T-helper 9 cell (primary cell): ENCODE measurements at regions not wholly inside any gene's neighbourhood (a gene's known extent, or its start where the extent isn't known, plus 50 kb on each side); places are given as distances from the start of the nearest gene placed in this dataset.
"Not testable (repeated sequence)": the region's sequence is repeated elsewhere in the genome, so short reads cannot be mapped to it uniquely, and the experiment has no call there.

Experiments used
- DNase-seq: peaks from one replicate; pipeline ENCODE4 v3.0.0-alpha.2; 2020

DNA sequence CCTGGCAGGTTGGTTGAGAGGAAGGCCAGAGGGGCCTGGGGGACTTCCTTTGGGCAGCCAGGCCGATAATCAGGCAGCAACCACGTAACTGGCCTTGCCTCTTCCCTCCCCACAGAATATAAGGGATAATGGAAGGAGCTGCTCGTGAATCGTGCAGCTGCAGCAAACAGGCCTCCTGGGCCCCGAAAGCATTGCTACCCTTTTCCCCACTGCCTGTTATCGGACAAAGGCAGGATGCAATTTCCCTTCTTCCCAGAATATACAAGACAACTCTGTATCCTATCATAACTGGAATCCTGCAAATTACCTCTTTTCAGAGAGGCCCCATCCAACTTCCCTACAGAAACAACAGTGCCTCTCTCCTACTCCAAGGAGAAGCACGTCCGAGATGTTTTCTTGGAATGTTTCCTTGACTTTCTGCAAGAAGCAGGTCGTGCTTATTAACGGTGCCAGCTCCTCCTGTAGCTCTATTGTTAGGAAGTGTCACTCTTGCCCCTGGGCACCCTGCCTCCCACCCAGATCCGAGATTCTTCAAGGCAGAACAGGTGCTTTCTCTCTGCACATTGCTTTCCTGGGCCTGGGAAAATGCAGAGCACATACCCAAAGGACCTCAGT lies 106.0 kb upstream of the TIAM1 start:
- no peak for DNase-seq

DNA sequence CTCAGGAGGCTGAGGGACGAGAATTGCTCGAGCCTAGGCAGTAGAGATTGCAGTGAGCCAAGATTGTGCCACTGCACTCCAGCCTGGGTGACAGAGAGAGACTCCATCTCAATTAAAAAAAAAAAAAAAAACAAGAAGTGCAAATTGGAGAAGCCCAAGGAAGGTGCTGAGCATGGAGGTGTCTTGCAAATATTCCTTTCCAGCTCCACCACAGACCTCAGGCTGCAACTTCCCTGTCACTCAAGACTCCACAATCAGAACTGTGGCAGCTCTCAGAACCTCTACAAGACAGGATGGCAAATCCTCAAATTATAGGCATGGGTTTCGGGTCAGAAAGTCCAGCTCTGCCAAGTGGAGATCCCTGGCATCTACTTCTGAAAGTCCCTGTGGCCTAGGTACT lies 104.4 kb upstream of the TIAM1 start:
- DNase-seq: no peak

DNA sequence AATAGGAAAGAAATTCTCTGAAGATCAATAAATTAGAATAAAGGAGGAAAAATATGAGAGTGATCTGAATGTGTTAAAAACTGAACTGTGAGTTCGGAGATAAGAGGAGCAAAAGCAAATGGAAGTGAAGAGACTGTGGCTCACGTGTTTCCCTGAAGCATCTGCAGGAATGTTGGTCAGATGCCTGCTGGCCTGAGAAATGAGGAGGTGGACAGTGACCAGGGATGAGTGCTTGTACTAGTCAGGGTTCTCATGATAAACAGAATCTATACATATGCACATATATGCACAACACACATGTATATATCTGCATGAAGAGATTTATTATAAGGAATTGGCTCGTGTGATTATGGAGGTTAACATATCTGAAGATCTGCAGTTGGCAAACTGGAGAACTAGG lies 103.4 kb upstream of the TIAM1 start:
- DNase-seq: no peak

DNA sequence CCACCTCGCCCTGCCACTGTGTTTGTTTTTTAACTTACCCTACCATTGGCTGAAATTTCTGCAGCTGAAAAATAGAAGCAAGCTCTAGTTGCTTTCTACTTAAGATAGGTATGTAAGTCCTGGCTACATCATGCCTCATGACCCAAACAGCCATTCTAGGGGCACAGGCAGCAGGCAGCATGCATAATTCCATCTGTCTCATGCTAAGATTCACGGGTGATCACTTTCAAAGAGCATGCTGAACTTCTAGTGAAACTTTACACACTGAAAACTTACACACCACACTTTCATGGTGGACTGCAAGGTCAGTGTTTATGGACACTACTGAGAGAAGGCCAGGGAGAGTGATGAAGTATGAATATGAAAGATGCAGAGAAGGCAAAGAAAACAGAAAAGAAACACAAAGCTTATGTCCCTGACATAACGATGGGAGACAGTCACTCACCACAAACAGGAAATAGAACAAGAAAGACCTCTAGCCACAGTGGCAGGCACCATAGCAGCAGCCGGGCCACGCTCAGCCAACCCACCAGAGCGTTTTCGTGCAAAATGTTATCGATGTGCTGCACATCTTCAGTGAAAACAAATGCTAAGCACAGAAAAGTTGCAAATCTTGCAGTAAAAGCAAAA lies 102.3 kb upstream of the TIAM1 start:
- peak; percentile 2 for DNase-seq

DNA sequence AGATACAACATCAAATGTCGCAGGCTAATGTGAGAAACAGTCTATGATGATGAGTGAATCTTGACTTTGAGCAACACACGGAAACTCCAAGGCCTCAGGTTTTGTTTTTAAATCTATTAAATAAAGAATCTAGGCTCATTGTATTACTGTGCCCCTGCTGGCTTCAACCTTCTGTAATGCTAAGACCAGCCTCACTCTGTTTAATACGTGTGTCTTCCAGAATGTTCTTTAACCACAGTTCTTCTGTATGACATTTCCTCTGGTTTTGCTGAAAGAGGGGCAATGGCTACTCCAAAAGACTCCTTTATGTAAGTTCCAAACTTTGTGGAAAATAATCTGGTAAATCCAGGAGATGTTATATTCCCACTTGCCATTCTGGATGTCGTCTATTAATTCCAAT lies 101.1 kb upstream of the TIAM1 start:
- no peak for DNase-seq

DNA sequence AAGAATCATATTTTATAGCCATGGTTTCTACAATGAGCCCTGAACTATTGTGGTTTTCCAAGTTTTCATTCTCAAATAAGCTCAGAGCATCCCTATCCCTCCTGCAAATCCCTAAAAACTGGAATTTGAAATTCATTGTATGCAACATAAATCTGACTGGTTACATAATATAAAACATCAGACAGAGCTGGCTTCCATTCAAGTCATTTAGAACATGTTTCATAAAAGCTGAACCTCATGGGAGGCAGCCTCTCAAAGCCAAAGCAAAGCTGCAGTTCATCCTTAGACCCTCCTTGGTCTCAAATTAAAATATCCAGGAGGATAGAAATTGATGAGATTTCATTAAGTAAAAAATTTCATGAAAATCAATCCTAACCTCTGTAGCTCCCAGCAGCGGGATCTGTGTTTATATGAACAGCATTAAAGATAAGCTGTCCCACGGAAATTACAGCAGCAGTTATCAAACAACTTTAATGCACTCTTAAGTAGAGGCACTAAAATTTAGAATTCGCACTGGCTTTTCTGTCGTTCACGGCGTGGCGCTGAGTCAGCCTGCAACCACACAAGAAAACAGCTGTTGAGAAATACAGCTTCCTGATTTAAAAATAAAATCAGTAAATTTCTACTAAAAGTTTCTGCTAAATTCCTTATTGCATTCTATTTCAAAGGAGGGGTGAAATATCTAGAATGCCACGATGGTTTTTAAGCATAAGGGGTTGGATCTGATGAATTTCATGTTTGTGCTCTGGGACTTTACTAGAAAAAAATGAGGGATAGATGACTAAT lies 99.9 kb upstream of the TIAM1 start:
- no peak for DNase-seq

DNA sequence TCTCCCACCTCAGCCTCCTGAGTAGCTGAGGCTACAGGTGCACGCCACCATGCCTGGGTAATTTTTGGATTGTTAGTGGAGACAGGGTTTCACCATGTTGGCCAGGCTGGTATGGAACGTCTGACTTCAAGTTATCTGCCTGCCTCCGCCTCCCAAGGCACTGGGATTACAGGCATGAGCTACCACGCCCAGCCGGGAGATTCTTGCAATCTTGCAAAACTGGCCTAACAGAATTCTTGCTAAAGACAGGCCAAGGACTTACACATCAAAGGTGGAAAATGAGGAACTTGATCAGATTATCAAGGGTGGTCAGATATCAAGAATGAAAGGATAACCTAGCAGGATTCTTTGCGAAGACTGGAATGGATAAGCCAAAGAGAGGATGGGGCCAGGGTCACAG lies 98.3 kb upstream of the TIAM1 start:
- no peak for DNase-seq

DNA sequence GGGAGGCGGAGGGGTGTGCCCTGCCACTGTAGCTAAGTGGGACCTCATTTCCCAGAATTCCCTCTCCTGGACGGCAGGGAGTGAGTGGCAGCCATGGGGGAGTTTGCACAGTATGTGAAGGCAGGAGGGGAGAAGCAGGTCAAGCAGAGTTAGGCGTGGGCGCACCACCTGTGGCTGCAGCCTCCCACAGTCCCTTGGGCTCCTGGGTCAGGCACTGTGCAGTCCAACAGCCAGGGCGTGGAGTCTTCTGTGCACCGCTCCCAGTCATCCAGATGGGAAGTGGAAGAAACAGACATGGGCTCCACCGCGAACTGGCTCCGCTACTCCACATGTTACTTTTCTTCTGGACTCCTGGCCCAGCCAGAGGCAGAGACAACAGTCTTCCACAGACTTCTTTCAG lies 85.4 kb upstream of the TIAM1 start:
- DNase-seq: no peak

DNA sequence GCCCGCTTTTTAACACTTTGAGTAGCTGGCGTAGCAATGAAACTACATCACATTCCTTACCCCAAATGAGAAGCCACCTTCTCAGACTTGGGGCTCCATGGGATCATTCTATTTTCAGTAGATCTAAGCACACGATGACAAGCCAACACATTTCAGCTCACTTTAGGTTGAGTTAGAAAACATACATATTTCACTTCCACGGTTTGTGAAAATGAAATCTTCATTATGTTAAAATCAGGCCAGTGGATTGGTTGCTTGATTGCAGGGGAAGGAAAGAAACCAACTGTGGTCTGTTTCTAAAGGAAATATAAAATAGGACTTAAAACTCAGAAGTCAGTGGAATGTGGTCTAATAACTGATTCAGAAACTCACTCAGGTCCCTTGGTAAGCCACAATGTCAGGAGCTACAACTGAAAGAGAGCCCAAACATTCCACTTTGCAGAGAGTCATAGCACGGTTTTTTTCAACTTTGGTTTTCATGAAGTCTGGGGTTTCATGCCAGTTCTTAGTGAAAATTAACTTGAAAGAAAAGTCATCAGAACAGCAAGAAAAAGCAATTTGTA lies 82.3 kb upstream of the TIAM1 start:
- DNase-seq: no peak

DNA sequence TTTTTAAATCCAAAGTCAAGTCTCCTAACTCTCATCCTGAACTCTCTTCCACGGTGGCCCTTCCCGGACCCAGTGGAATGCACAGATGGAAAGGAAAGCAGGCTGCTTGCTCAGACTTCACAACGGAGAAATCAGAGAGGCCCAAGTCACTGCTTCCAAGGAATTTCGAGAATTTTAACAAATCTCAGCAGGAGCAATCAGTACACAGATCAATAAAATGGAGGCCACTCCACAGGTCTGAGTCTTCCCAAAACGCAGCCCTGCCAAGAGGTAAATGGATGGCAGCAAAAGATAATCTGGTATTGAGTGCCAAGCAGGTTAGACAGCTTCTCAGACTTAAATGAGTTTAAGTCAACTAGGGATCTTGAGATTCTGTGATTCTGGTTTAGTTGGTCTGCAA lies 81.1 kb upstream of the TIAM1 start:
- DNase-seq: no peak

DNA sequence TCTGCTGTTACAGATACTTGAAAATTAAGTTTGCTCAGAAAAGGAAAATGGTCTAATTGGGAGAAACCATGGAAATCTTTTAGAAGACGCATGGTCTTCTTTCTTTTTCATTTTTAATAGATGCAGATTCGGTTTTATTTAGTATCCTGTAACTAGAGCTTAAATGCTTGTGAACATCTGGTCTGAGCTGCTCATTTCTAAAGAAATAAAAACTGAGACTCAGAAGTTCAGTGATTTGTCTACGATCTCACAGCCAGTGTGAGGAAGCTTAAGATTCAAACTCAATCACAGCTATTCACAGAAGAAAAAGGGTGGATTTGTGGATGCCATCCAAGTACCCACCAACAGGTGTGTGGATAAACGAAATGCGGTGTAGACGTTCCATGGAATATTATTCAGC lies 80.0 kb upstream of the TIAM1 start:
- no peak for DNase-seq

DNA sequence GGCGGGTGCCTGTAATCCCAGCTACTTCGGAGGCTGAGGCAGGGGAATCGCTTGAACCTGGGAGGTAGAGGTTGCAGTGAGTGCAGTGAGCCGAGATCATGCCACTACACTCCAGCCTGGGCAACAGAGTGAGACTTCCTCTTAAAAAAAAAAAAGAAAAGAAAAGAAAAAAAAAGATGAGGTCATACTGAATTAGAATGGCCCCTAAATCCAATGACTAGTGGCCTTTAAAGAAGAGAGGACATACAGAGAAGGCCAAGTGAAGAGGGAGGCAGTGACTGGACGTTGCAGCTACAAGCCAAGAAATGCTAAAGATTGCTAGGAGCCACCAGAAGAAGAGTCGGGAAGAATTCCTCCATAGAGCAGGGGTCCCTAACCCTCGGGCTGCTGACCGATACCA lies 76.9 kb upstream of the TIAM1 start:
- DNase-seq: no peak

DNA sequence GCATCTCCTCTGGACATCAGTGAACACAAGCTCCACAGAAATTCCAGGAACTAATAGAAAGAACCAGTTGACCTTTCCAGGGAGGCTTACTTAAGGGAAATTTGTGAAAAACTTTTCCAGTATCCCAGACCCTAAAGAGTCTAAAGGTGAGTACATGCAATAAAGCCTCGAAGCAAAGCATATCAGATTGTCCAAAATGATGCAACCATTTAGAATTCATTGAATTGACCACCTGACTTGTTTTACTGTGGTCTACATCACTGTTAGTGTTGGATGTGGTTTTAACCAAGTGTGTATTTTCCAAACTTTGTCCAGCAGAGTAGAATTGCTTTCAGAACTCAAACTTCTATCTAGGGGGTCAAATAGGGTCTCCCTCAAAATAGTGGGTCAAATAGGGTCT lies 76.3 kb upstream of the TIAM1 start:
- no peak for DNase-seq

DNA sequence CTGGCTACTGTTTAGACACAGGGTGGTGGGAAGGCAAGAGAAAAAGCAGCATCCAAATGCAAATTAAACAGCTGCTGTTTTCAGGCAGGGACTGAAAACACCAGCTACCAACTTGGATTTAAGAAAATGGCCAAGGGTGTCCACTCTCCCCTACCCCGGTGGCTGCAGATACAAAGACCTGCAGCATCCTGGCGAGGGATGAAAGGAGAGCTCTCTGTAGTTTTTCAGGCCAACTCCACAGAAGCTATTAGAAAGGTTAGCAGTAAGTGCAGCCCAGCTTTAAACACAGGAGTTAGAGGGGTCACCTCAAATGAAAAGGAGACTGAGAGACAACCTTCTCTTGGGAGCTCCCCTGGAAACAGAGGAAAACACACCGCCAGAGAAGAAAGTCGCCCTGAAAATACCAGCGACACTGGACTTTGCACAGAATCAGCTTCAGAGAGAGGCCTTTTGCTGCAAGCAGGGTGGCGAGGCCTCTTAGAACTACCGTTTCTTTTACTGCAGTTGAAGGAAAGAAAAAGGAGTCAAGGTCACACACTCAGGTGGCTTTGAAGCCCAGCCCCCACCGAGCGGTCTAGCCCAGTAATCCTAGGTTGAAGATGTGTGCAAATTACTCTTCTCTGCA lies 74.4 kb upstream of the TIAM1 start:
- DNase-seq: no peak

DNA sequence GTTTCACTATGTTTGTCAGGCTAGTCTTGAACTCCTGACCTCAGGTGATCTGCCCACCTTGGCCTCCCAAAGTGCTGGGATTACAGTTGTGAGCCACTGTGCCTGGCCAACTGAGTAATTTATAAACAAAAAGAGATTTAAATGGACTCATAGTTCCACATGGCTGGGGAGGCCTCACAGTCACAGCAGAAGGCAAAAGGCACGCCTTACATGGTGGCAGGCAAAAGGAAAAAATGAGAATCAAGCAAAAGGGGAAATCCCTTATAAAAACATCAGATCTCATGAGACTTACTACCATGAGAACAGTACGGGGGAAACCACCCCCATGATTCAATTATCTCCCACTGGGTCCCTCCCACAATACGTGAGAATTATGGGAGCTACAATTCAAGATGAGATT lies 73.2 kb upstream of the TIAM1 start:
- DNase-seq: not testable (repeated sequence)

DNA sequence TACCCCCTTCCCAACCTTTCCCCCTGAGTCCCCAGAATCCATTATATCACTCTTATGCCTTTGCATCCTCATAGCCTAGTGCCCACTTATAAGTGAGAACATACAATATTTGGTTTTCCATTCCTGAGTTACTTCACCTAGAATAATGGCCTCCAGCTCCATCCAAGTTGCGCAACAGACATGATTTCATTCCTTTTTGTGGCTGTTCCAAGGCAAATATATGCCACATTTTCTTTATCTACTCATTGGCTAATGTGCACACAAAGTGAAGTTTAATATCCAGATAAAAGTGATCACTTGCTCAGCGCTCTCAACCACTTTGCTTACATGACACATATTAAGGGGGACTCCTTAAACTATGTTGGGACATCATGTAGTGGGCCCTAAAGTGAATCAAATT lies 72.4 kb upstream of the TIAM1 start:
- DNase-seq: no peak

DNA sequence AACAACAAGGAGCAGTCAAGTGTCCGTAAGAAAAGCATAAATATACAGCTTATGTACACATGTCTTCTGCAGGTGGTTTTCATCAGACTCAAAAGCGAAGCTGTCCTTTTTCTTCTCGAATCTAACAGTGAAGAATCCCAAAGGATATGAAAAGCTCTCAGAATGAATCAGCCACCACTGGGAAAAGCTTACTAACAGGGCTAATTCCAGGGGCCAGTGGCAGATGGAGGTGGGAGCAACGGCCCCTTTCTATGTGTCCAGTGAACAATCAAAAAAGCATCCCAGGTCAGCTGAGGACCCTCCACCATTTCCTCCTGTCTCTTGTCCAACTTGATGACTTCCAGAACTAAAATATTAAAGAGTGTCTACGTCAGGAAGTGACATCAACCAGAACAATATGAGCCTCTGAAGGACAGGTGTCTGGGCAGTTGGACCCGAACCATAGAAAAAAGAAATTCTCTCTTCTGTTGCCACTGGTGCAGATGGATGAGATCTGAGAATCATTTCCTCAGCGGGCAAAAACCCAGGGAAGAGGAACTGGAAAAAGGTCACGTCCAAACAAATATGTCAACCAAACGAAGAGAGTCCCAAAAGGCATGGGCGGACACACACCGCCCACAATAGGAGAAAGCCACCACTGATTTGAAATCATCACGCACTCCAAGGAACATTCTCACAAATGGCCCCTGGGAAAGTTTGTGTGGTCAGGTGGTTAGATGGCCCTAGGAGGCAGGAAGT lies 70.4 kb upstream of the TIAM1 start:
- no peak for DNase-seq

DNA sequence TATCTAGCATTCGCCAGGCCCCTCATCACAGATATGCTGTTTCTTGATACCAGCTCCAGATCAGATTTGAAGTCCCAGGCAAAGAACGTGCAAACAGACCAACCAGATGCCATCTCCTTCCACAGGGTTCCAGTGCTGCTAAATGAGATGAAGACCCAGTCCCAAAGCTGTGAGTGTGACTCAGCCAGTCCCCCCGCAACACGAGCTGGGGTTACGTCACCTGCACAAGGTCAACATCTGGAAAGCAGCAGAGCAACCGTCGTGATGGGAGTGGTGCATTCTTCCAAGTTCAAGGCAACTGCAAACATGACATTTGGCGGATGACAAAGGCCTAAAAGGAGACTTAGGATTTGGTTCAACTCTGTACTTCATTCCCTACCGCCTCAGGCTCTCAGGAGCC lies 69.6 kb upstream of the TIAM1 start:
- no peak for DNase-seq

DNA sequence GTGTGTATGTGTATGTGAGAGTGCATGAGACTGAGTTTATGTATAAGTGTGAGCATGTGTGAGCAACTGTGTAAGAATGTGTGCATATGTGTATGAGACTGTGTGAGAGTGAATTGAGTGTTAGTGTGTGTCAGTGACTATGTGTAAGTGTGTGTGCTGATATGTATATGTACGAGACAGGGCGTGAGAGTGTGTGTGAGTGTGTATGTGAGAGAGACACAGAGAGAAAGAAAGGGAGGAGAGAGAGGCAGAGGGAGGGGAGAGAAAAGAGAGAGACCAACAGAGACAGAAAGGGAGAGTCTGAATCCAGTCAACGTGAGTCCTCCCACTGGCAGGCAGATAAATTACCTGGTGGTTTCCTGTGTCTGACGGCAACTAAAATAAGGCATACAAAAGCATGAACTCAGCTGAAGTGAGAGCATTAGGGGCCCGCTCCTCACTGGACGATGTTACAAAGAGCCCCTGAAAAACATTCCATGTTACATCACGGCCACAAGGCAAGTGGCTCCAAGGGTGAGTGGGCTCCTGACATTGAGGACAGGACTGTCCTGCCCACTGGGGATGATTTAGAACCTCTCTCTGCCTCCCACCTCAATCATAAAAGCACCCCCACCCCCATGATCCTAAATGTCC lies 66.6 kb upstream of the TIAM1 start:
- DNase-seq: no peak

DNA sequence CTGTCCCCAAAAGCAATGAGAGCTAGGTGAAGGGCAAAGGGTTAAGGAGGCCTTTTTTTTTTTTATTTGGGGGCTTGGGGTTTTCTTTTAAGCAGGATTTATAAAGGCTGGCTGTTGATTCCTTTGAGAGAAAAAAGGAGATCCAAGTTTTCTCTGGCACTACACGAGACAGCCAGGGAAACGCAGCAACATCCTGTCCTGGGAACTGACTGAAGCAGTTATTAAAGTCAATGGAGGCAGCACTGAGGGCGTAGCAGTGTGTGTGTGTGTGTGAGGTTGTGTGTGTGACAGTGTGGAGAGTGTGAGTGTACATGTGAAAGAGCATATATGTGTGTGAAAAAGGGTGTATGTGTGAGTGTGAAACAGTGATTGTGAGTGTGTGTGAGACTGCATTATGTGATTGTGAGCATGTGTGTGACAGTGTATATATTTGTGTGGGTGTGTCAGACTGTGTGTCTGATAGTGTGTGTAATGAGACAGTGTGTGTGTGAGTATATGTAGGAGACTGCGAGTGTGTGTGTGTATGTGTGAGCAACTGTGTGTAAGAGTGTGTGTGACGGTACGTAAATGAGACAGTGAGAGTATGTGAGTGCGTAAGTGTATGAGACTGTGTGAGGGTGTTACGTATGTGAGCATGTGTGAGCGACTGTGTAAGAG lies 65.9 kb upstream of the TIAM1 start:
- DNase-seq: no peak

DNA sequence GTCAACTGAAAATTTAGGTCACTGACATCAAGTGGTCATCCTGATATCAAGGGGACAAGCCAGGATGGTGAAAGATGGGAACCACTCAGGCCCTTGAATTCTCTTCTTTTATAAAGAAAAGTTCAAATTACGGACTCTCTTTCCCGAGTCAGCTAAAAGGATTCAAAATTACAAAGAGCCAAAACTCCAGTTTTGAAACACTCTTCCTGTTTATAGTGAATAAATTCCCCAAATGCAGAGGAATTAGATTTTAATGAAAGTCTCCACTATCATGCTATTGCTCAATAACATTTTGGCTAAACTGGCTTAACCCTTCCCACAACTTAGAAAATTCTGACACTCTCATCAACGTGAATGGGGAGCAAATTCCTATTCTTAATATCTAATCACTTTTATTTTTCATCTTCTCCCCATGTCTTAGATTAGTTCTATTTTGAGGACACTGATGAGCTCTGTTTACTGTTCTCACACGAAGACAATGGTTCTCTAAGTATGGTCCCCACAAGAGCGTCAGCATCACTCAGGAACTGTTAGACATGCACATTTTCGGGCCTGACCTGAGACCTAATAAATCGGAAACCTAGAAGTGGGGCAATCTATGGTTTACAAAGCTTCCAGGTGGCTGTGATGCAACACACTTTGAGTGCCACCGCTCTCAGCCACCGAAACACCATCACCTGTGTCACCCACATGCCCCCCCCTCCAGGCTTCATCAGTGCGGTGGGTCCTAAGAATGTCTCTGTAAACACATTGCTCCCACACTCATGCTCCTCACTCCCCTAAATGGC lies 64.4 kb upstream of the TIAM1 start:
- DNase-seq: no peak
